HG02938 (cell line): ENCODE measurements at regions not wholly inside any gene's neighbourhood (a gene's known extent, or its start where the extent isn't known, plus 50 kb on each side); places are given as distances from the start of the nearest gene placed in this dataset.

Experiments used
- ATAC-seq: cut with Tn5 transposase; IDR thresholded peaks from one replicate; pipeline ENCODE4 v1.9.1; 2021; ENCODE audit warnings: mild to moderate bottlenecking, moderate library complexity; ENCODE audit not compliant: unreplicated experiment

DNA sequence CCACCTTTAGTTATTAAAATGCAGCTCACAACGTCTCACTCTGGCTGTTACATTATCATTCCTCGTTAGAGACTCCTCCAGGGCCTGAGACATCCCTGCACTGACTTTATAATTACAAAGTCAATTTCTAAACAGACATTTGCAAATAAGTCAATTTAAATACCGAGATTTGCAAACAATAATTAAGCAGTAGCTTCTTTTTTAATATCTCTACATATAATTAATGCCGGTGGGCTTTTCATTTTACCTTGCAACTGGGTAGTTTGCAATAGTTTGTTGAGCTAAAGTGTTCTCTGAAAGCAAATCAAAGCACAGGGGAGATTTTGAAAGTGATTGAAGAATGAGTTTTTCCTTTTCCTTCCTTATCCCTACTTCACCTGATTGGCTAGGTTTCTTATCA is 154.4 kb downstream of the TLR4 start:
- no peak for ATAC-seq

DNA sequence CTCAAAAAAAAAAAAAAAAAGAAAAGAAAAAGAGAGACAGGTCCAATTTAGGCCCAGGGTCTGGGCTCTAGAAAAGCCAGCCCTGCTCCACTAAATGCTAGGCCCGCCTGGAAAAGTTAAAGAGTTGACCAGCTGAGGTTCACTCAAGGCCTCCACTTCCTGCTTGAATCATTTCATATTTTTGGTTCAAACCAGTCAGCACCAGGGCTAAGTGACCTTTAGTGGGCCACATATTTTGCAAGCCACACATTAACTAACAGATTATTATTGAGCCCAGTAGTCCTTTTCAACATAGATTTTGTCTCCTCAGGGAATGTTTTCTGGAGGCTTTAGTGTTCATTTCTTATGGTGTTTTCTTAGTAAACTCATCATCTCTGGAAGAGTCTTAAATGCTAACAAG is 156.6 kb downstream of the TLR4 start:
- ATAC-seq: no peak

DNA sequence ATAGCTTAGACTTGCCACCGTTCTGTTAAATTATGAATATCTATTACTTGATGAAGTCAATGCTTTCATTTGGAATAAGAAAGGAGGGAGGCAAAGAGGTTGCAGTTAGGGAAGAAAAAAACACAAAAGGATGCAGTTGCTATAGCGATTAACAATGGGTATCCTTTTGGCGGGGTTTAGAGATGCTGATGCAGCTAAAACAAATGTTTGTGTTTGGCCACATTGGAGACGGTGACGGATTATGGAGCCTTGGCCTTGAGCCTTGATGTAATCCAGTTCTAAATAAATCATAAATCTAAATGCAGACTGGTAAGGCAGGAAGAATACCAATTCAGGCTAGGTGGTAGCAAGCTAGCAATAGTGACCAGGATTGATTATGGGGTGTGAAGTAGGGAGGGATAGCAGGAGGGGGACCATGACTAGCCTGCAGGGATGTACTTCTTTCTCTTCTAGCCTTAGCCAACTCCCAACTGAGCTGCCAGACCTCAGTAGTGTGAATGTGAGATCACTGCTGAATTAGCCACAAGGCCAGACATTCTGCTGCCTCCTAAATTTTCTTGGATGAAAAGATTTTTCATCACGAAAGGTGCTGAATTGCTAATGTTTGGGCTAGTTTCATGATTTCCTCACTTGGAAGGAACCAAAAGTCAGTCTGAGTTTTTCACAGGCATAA is 160.3 kb downstream of the TLR4 start:
- no peak for ATAC-seq

DNA sequence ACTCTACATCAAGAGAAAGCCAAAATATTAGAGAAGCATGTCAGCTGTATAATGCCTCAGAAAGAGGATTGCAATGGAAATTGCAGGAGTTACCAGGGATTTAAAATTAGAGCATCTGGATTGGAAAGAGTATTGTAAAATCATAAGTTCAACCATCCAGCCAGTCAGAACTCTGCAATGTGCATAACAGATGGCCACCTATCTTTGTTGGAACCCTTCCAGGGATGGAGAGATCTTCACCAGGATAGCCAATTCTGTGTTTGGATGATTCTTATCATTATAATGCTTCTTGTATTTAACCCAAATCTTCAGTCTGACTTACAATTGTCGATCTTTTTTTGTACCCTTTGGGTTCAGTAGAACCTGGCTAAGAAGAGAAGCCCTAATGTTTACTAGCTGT is 164.4 kb downstream of the TLR4 start:
- no peak for ATAC-seq

DNA sequence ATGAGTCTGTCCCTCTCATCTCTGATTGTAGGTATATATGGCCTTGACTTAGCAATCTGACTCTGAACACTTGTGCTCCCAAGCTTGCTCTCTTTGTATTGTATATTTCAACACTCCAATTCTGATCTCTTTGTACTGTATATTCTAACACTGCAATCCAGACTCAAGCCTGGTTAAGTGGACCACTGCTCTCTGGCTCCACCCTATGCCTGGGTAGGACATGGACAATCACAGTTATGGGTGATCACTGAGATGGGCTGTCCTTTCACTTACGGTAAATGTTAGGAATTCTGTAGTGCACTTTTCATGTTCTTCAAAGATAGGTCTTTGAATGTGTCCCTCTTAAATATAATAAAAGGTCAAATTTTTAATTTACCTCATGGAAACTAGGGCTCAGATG is 165.1 kb downstream of the TLR4 start:
- ATAC-seq: no peak

DNA sequence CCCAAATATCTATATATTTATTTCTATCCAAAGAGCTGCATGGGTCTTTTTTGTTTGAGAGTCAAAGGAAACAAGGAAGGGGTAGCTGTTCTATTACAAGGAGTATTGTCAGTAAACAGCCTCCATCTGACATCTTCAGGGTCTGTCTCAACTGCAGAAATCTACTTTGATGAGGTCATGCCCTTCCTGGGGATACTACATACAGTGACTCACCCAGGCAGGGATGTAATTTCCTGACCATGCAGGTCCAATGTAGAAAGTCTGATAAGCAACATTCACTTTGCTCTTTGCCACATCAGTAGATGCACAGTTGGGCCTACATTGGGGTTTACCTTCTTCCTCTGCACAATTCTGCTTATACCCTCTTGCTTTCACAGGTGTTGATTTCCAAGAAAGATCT is 165.5 kb downstream of the TLR4 start:
- ATAC-seq: no peak

- ATAC-seq: no peak
These were observed 169.5 kb downstream of the TLR4 start for GRCh38 chr9:117873664-117874063.

- ATAC-seq: no peak
These were observed 171.7 kb downstream of the TLR4 start for GRCh38 chr9:117875886-117876285.

GRCh38 chr9:117882171-117882570 is 178.0 kb downstream of the TLR4 start:
- no peak for ATAC-seq

DNA sequence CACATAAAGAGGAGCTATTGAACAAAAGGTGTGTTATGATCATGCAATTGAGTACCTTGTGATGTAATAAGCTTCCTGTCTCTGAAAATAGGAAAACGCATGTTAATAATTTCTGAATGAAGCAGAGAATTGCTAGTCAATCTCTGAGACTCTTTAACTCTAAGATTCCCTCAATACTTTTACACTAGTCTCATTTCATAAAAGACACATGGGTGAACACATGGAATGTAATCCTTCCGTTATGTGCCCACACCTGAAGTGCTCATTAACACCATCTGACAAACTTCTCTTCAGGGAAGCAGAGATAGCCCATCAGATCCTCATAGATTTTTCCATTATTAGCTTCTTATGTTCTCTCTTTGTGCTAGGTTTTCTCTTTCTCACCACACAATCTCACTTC is 182.4 kb downstream of the TLR4 start:
- no peak for ATAC-seq

DNA sequence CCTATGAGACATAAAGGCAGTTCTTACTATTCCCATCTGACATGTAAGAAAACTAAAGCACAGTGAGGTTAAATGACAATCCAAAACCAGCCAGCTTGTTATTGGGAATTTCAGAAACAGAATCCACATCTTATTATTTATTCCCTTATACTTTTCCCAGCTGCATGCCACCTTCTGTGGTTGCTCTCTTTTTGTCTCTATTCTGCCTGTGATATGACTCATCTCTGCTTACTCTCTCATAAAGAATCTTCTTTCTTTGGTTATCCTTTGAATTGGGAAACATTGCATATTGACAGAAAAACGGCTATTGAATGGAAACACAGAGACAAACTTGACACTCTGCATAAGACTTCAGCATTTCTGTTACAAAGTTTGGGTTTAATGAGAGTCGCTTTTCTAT is 183.2 kb downstream of the TLR4 start:
- no peak for ATAC-seq

- ATAC-seq: no peak
These were observed 183.7 kb downstream of the TLR4 start for GRCh38 chr9:117887941-117888340.

DNA sequence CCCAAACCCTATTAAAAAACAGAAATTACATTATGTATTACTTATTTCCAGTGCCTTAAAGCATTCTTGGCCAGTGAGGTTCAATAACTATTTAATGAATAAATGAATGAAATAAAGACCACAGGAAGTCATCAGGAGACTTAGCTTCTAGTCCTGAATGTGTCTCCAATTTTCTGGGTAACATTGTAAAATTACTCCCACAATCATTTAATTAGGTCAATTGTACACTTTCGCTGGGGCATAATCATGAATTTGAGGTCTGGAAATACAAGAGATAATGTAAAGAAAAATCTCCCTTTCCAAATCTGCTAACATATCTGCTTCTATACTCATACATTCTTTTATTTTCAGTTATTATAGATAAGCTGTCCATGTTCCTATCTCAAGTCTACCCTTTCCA is 199.2 kb downstream of the TLR4 start:
- ATAC-seq: no peak

- no peak for ATAC-seq
These were observed 202.6 kb downstream of the TLR4 start for GRCh38 chr9:117906763-117907162.

DNA sequence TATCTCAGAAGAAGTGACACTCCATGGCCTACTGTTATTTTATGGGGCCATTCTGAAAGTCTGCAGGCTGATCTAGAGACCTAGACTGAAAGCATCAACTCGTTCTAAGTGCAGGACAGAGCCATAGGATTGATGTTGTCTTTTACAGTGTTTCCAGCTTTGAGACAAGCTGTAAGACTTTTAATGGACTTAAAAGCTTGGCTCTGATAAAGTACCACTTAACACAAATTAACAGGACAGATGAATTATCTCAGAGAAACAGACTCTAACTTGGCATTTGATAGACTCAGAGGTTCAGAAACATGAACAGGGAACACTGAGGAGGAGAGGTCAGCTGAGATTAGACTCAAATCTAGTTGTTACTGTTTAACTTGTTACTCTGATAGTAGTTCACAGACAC is 203.2 kb downstream of the TLR4 start:
- ATAC-seq: no peak

DNA sequence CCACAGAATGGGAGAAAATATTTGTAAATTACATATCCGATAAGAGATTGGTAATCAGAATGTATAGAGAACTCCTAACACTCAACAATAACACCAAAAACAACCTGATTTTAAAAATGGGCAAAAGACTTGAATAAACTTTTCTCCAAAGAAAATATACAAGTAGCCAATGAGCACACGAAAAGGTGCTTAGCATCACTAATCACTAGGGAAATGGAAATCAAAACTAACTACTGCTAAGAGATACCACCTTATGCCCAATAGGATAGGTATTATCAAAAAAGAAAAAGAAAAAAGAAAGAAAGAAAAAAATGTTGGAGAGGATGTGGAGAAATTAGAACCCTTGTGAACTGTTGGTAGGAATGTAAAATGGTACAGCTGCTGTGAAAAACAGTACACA is 212.1 kb downstream of the TLR4 start:
- no peak for ATAC-seq

DNA sequence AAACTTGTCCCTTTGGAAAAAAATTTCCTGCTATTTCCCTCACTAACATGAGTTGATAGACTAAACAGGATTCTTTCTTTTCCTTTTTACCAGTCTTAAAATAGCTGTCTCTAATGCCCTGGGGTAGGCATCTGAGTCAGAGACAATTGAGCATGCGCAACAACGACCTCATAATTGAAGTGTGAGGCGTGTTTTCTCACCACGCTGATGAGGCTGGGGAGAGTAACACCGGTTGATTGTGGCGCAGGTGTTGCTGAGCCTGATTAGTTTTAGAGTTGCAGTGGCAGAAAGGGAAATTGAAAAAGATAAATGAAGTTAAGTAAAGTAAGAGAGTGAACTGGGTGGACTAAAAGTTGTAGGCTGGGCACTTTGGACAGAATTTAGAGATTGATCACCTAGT is 213.7 kb downstream of the TLR4 start:
- no peak for ATAC-seq

- no peak for ATAC-seq
These were observed 215.3 kb downstream of the TLR4 start for GRCh38 chr9:117919538-117919937.

- ATAC-seq: no peak
These were observed 221.9 kb downstream of the TLR4 start for GRCh38 chr9:117926031-117926658.

DNA sequence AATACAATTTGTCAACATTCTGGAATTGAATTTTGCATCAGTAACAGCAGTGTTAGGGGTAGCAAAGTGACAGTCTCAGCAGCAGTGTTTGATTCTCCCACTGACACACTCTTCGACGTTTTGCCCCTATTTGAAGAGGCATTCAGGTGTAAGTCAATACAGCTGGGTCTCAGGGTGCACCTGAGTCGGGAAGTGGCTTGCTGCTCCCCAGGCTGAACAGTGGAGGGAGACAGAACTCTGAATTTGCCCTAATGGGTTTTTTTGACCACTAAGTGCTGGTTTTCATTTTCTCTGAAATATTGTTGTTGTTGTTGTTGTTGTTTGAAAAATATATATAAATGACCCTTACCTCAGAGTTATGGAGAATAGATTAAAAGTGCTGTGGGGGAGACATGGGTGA is 223.2 kb downstream of the TLR4 start:
- no peak for ATAC-seq

- no peak for ATAC-seq
These were observed 225.7 kb downstream of the TLR4 start for GRCh38 chr9:117929868-117930267.

DNA sequence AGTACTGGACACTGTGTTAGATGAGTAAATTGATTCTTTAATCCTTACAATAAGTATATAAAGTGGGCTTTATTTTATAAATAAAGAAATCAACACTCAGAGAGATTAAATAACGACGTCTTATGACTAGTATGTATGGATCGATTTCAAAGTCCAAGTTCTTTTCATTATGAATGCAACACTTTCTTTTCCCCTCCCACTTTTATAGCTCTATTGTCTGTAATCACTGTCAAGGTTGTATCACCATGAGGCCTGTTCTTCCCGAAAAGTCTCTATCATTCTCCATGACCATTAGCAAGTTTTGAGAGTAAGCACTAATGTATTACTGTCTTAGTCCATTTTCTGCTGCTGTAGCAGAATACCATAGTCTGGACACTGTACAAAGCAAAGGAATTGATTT is 228.4 kb downstream of the TLR4 start:
- ATAC-seq: no peak
